Epithelial cell of esophagus (primary cell): ENCODE measurements at regions not wholly inside any gene's neighbourhood (a gene's known extent, or its start where the extent isn't known, plus 50 kb on each side); places are given as distances from the start of the nearest gene placed in this dataset.
A peak's percentile ranks its signal among the peaks of the same experiment; 100 is the strongest.

Experiments used
- DNase-seq: peaks from one replicate; pipeline ENCODE4 v3.0.0; 2010; ENCODE audit warnings: low read depth
- H3K4me3 ChIP-seq: 2 replicates; pipeline ENCODE4 v1.5.1; 2011; ENCODE audit warnings: mild to moderate bottlenecking, low read length, control low read depth
- TF ChIP-seq, protein P1 (sequence below): IDR thresholded peaks from 2 replicates; pipeline ENCODE4 v1.5.1; 2011; ENCODE audit warnings: low read depth, mild to moderate bottlenecking, low read length, control low read depth, inconsistent platforms; ENCODE audit not compliant: insufficient read depth; ENCODE audit errors: missing control alignments

- no peak overlapping the region for H3K4me3 ChIP-seq
- no peak for DNase-seq
- TF ChIP-seq, protein P1, sequence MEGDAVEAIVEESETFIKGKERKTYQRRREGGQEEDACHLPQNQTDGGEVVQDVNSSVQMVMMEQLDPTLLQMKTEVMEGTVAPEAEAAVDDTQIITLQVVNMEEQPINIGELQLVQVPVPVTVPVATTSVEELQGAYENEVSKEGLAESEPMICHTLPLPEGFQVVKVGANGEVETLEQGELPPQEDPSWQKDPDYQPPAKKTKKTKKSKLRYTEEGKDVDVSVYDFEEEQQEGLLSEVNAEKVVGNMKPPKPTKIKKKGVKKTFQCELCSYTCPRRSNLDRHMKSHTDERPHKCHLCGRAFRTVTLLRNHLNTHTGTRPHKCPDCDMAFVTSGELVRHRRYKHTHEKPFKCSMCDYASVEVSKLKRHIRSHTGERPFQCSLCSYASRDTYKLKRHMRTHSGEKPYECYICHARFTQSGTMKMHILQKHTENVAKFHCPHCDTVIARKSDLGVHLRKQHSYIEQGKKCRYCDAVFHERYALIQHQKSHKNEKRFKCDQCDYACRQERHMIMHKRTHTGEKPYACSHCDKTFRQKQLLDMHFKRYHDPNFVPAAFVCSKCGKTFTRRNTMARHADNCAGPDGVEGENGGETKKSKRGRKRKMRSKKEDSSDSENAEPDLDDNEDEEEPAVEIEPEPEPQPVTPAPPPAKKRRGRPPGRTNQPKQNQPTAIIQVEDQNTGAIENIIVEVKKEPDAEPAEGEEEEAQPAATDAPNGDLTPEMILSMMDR: no peak
These were observed 484.3 kb downstream of the MDFIC start for GRCh38 chr7:115406219-115406618.

- DNase-seq: no peak
- TF ChIP-seq, protein P1: no peak
- H3K4me3 ChIP-seq: no peak overlapping the region
These were observed 465.2 kb downstream of the MDFIC start for GRCh38 chr7:115387137-115387536.

DNA sequence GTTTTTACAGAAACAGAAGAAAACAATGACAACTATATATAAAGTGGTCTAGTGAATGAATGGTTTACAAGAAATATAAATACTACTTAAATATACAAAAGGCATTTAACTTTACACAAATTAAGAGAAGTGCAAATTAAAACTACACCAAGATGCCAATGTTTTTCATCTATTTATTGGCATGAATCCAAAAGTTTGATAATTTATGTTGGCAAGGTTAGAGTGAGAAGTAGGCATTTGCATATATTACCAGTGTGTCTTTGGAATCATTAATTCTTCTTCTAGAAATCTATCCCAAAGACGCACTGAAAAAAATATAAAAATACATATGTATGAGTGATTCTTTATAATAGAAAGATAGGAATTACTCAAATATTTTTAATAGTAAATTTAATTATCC is 457.4 kb downstream of the MDFIC start:
- TF ChIP-seq, protein P1: no peak
- DNase-seq: no peak
- H3K4me3 ChIP-seq: no peak overlapping the region

GRCh38 chr7:115368998-115369397 is 447.1 kb downstream of the MDFIC start:
- TF ChIP-seq, protein P1: no peak
- no peak for DNase-seq

GRCh38 chr7:115363916-115364315 is 442.0 kb downstream of the MDFIC start:
- DNase-seq: peak; percentile 37

More at GRCh38 chr7:115368998-115369397, 447.1 kb downstream of the MDFIC start:
- no peak overlapping the region for H3K4me3 ChIP-seq

GRCh38 chr7:115359955-115360354 is 438.1 kb downstream of the MDFIC start:
- TF ChIP-seq, protein P1: no peak
- no peak overlapping the region for H3K4me3 ChIP-seq
- DNase-seq: peak; percentile 14

More at GRCh38 chr7:115363916-115364315, 442.0 kb downstream of the MDFIC start:
- no peak overlapping the region for H3K4me3 ChIP-seq
- TF ChIP-seq, protein P1: no peak

- no peak for DNase-seq
- H3K4me3 ChIP-seq: no peak overlapping the region
- TF ChIP-seq, protein P1: no peak
These were observed 437.2 kb downstream of the MDFIC start for GRCh38 chr7:115359119-115359518.
